ENCODE measurements at regions not wholly inside any gene's neighbourhood (a gene's known extent, or its start where the extent isn't known, plus 50 kb on each side); places are given as distances from the start of the nearest gene placed in this dataset.

- TF ChIP-seq CTCF (IDR thresholded peaks at IDR 0.05) (no peak), POLR2A (IDR thresholded peaks at IDR 0.05) (no peak)
These were observed 254.6 kb downstream of the PYDC2 start for GRCh38 chr3:191715585-191715984.

All from lower leg skin (tissue), 3 donors.